ENCODE measurements at regions not wholly inside any gene's neighbourhood (a gene's known extent, or its start where the extent isn't known, plus 50 kb on each side); places are given as distances from the start of the nearest gene placed in this dataset. TPM values are rescaled to one million over a fixed set of nuclear protein-coding genes. Genes with fewer than 3 reads are reported as not detected.

Small RNA genes in the stretch of these regions (small RNA-seq; reads per million reads assigned to genes)
- not detected for gene RNA5SP44 (ENCODE audit: low replicate concordance)
- not detected for gene RNU6-608P (ENCODE audit: low replicate concordance)
